Naive B cell (primary cell): ENCODE measurements at regions not wholly inside any gene's neighbourhood (a gene's known extent, or its start where the extent isn't known, plus 50 kb on each side); places are given as distances from the start of the nearest gene placed in this dataset.

Experiments used
- ATAC-seq, 2 donors: fragments of 150-1000 bp; cut with Tn5 transposase; 2 replicates each; pipeline ENCODE4 v1.10.0; 2021; ENCODE audit warnings: low read depth in 2 of 2, mild to moderate bottlenecking in 2 of 2, moderate library complexity in 2 of 2
- DNase-seq: peaks from one replicate; pipeline ENCODE4 v3.0.0; 2022
- H3K27ac Mint-ChIP-seq, 6 donors: one replicate each; pipeline ENCODE4 v1.8.0; 2020 to 2022; ENCODE audit warnings: mild to moderate bottlenecking in 6 of 6, mixed read lengths in 6 of 6, moderate library complexity in 5 of 6, inconsistent platforms in 2 of 6
- H3K27me3 Mint-ChIP-seq, 3 donors: one replicate each; pipeline ENCODE4 v1.8.0; 2021 to 2022; ENCODE audit warnings: mixed read lengths in 3 of 3, mild to moderate bottlenecking in 1 of 3
- H3K36me3 Mint-ChIP-seq, 2 donors: one replicate each; pipeline ENCODE4 v1.8.0; 2020 to 2022; ENCODE audit warnings: mixed read lengths in 2 of 2, inconsistent platforms in 1 of 2, mild to moderate bottlenecking in 1 of 2
- H3K4me1 Mint-ChIP-seq, 3 donors: one replicate each; pipeline ENCODE4 v1.8.0; 2020 to 2022; ENCODE audit warnings: mixed read lengths in 3 of 3, inconsistent platforms in 1 of 3, mild to moderate bottlenecking in 1 of 3, moderate library complexity in 1 of 3
- H3K4me3 Mint-ChIP-seq, 8 donors: one replicate each; pipeline ENCODE4 v1.8.0; 2020 to 2022; ENCODE audit warnings: mild to moderate bottlenecking in 8 of 8, mixed read lengths in 8 of 8, moderate library complexity in 8 of 8, inconsistent platforms in 2 of 8
- H3K9me3 Mint-ChIP-seq, 7 donors: one replicate each; pipeline ENCODE4 v1.8.0; 2020 to 2022; ENCODE audit warnings: mixed read lengths in 7 of 7, mild to moderate bottlenecking in 5 of 7, inconsistent platforms in 2 of 7, moderate library complexity in 1 of 7

DNA sequence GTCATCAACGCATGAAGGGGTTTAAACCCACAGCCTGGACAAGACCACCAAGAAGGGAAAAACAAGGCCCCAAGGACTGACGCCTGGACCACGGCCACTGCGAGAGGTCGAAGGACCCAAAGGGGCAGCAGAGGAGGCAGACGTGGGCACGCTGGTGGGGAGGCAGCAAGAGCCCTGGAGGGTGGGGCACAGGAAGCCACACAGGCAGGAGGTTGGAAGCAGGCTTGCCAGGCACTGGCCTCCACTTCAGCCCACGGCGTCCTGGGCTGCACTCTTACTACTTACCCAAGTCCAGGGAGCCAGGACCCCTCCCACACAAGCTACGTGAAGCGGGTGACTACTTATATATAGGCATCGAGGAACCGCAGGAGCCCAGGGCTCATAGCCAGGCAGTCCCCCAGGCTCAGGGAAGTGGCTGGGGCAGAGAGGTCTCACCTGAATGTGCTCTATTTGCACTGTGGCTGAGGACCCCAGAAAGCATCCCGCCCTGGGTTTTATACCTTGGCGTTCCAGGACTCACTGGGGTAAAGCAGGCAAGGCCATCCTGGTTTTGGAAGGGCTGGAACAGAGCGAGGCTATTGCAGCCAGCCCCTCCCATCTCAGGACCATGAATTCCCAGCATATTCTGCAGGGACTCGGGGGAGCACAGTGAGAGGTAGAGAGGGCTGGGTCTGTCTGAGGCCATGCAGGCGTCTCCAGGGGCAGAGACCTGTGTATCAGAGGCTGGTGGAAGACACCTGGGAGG is 113.8 kb upstream of the AFDN start:
- H3K4me3 Mint-ChIP-seq, result no peak overlapping the region
- peaks cover 0 to 7% of the 10 kb centered on the region in 2 donors for H3K36me3 Mint-ChIP-seq
- H3K27ac Mint-ChIP-seq, result no peak overlapping the region
- H3K27me3 Mint-ChIP-seq, result peaks cover 58 to 90% (median 75%) of the 10 kb centered on the region in 3 donors
- DNase-seq (no peak), ATAC-seq (no peak)
- H3K9me3 Mint-ChIP-seq, result peaks cover 0 to 7% (median 3%) of the 10 kb centered on the region in 7 donors
- H3K4me1 Mint-ChIP-seq, result no peaks in the 10 kb centered on the region

DNA sequence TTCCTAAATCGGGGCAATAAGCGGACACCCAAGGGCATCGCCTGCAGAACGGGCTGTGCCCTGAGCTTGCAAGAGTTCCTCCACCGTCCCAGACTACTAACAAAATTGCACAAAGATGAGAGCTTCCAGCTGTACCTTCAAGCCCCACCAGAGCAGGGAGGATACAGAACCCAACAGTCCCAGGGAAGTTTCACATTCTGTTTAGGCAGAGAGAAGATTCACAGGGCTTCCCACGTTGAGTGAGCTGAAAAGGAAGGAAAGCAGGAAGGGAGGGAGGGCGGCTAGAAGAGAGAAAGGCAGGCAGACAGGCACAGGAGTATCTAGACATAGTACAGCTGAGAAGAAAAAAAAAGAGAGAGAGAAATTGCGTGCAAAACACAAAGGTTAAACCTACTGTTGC is 112.6 kb upstream of the AFDN start:
- no peak for ATAC-seq
- Mint-ChIP-seq H3K4me1 (no peaks in the 10 kb centered on the region), H3K36me3 (peaks cover 0 to 7% of the 10 kb centered on the region in 2 donors), H3K27me3 (peaks cover 55 to 87% (median 72%) of the 10 kb centered on the region in 3 donors), H3K27ac (no peak overlapping the region), H3K4me3 (no peak overlapping the region), H3K9me3 (peaks cover 1 to 13% (median 7%) of the 10 kb centered on the region in 7 donors)
- no peak for DNase-seq

DNA sequence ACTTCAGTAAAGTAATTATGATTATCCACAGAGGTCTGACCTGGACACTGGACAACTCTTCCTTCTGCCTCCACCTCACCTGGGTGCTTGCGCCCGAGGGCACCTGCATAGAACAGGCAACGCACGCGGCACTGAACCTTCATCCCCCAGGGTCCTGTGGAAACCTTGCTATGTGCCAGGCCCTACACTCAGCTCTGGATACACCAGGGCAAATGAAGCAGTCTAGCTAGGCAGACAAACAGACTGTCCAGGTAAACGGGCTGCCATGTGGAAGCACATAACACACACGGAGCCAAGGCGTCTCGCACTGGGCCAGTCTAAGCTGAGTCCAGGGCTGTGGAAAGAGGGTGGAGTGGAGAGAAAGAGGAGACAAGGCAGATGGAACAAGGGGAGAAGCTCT is 109.3 kb upstream of the AFDN start:
- Mint-ChIP-seq H3K4me1 (no peaks in the 10 kb centered on the region), H3K4me3 (no peak overlapping the region), H3K9me3 (peaks cover 3 to 20% (median 9%) of the 10 kb centered on the region in 7 donors), H3K36me3 (no peaks in the 10 kb centered on the region), H3K27me3 (peaks cover 39 to 69% (median 62%) of the 10 kb centered on the region in 3 donors), H3K27ac (no peak overlapping the region)
- DNase-seq (no peak), ATAC-seq (no peak)

DNA sequence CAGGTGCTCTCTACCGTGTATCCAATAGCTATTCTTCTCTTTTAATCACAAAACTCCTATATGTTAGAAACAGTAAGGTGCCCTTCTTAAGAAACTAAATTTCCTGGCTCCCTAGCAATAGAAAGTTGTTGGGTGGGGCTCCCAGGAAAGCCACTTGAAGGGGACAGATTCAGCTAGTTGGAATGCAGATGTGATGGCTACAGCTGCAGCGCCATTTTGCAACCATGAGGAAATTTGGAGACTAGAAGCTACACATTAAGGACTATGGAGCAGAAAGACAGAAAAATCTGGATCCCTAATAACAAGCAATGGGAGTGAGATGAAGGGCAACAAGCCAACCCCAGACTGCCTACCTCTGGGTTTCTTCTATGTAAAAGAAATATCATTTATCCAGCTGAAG is 108.8 kb upstream of the AFDN start:
- Mint-ChIP-seq H3K4me3 (no peak overlapping the region), H3K4me1 (no peaks in the 10 kb centered on the region), H3K27ac (no peak overlapping the region), H3K36me3 (no peaks in the 10 kb centered on the region), H3K27me3 (peaks cover 39 to 66% (median 58%) of the 10 kb centered on the region in 3 donors), H3K9me3 (peaks cover 3 to 20% (median 9%) of the 10 kb centered on the region in 7 donors)
- ATAC-seq (no peak), DNase-seq (no peak)

DNA sequence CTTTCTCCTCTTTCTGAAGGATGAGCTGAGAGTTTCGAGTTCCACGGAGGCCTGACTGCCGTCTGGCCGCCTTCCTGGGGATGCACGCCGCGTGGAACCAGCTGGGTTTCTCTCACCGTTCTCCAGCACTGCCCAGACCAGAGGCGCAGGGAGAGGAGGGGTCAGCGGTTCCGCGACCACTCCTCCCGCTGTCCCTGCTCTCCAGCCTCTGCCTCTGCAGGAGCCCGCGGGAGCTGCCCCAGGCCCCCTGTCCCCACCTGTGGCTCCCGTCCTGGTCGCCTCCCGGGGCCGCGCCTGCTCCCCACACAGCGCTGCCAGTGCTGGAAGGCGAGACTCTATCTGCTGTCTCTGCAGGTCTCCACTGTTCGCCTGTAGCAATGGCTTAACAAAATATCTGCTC is 106.8 kb upstream of the AFDN start:
- no peak overlapping the region for H3K4me3 Mint-ChIP-seq
- H3K27ac Mint-ChIP-seq, result no peak overlapping the region
- peaks cover 39 to 52% (median 46%) of the 10 kb centered on the region in 3 donors for H3K27me3 Mint-ChIP-seq
- peaks cover 4 to 32% (median 15%) of the 10 kb centered on the region in 7 donors for H3K9me3 Mint-ChIP-seq
- DNase-seq, result no peak
- H3K36me3 Mint-ChIP-seq, result no peaks in the 10 kb centered on the region
- ATAC-seq, result no peak
- H3K4me1 Mint-ChIP-seq, result peaks cover 0 to 4% (median 0%) of the 10 kb centered on the region in 3 donors

DNA sequence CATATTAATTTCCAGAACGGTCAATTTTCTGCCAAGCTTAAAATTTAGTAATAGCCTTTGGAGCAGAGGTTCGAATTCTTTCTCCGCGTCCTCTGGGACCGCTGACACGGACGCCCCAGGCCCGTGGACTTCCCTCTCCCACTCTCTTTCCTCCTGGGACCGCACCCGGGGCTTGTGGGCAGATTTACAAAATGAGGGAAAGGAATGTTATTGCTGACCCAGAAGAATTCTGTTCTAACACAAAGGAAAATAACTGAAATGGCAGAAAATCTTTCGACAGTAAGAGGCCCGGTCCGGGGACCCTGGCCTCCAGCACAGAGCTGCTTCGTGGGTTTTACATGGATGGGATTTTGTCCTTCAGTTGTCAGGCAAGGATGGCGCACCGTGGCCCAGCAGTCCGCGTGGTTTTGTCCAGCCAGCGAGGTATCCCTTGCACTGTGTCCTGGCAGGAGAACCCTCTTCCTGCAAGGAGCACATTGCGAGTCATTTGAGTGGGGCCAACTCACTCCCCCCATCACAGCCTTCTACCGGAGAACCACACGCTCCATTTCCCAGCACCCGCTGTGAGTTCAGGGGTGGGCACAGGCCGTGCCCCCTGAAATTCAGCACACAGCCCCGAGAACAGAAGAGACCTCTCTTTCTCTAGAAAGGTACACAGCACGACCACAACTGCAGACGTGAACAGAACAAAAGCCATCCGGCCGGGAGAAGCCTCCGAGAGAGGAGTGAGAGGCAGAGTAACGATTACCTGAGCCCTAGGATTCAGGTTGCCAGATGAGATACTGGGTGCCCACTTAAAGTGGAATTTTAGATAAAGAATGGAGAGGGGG is 106.0 kb upstream of the AFDN start:
- Mint-ChIP-seq H3K4me3 (no peak overlapping the region), H3K27ac (no peak overlapping the region), H3K4me1 (peaks cover 0 to 4% (median 0%) of the 10 kb centered on the region in 3 donors), H3K9me3 (peaks cover 4 to 37% (median 15%) of the 10 kb centered on the region in 7 donors), H3K36me3 (no peaks in the 10 kb centered on the region), H3K27me3 (peaks cover 38 to 52% (median 46%) of the 10 kb centered on the region in 3 donors)
- DNase-seq (no peak), ATAC-seq (no peak)

DNA sequence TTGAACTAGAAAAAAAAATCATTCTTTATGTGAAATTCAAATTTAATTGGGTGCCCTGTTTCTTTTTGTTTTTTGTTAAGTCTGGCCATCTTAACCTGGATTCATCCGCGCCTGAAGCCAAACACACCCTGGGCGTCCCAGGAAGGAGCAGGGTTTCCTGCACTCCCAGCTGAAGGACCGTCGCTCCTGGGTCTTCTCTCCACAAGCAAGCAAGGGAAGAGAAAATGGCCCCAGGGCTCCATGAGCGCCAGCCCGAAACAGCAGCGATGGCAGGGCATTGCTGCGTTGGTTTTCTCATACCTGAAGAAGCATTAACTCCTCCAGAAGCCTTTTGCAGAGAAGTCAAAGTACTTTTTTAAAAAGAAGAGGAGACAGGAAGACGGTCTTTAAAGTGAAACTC is 105.4 kb upstream of the AFDN start:
- Mint-ChIP-seq H3K27ac (no peak overlapping the region), H3K4me1 (peaks cover 0 to 4% (median 0%) of the 10 kb centered on the region in 3 donors), H3K36me3 (no peaks in the 10 kb centered on the region), H3K9me3 (peaks cover 4 to 38% (median 15%) of the 10 kb centered on the region in 7 donors), H3K4me3 (no peak overlapping the region), H3K27me3 (peaks cover 40 to 53% (median 52%) of the 10 kb centered on the region in 3 donors)
- no peak for DNase-seq
- ATAC-seq, result no peak

DNA sequence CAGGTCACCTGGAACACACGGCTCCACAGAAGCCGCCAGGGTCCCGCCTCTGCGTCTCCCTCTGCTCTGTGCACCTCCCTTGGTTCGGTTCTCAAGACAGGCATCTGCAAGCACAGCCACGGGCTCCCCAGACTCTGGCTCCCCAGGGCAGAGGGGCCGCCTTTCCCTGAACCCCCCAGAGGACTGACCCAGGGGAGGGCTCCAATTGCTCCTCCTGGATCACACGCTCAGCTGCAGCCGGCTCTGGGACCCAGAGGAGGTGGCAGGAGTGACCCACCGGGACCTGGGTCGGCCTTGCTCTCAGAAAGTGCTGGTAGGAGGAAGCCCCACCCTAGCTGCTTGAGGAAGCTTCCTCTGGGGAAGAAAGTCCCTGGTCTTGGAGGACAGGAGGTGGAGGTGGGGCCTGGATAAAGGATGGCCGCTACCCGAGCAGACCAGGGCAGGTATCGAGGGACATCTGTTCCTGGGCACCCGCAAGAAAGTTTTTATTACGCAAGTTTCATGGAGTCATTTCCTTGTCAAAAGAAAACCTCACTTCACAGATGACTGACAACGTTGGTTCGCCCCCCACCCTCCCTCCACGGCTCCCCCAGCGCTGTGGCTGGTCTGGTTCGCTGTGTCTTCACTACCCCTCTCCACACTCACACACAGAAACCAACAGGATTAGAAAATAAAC is 103.9 kb upstream of the AFDN start:
- Mint-ChIP-seq H3K36me3 (no peaks in the 10 kb centered on the region), H3K9me3 (peaks cover 4 to 36% (median 15%) of the 10 kb centered on the region in 7 donors), H3K4me1 (peaks cover 0 to 4% (median 0%) of the 10 kb centered on the region in 3 donors), H3K27ac (no peak overlapping the region), H3K27me3 (peaks cover 38 to 54% (median 53%) of the 10 kb centered on the region in 3 donors), H3K4me3 (no peak overlapping the region)
- DNase-seq, result no peak
- ATAC-seq, result no peak

DNA sequence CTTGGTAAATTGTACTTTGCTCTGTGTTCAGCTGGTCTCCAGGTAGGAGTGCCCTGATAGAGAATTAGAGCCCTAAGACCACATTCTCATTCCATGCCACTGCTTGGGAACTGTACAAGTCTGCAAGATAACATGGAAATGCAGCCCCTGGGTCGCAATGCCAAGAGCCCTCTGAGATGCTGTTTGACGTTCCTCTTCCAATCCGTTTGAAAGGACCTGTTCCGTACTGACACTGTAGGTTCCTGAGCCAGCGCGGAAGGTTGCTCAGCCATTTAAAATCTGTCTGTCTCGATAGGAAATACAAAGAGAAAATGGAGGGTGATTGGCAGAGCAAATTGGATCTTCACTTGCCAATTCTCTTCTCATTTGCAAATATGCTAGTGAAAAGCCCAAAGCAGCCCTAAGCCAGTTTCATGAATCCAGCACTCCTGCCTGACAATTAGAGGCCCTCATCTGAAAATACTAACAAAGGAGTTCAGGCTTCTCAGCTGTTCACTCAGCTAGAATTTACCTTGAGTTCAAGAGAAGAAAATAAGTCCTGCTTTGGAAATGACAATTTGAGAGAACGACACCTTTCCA is 100.6 kb upstream of the AFDN start:
- DNase-seq (no peak), ATAC-seq (no peak)
- H3K4me1 Mint-ChIP-seq, result peaks cover 0 to 4% (median 0%) of the 10 kb centered on the region in 3 donors
- no peak overlapping the region for H3K4me3 Mint-ChIP-seq
- peaks cover 0 to 22% (median 10%) of the 10 kb centered on the region in 7 donors for H3K9me3 Mint-ChIP-seq
- H3K27ac Mint-ChIP-seq, result no peak overlapping the region
- peaks cover 37 to 39% (median 38%) of the 10 kb centered on the region in 3 donors for H3K27me3 Mint-ChIP-seq
- H3K36me3 Mint-ChIP-seq, result no peaks in the 10 kb centered on the region

DNA sequence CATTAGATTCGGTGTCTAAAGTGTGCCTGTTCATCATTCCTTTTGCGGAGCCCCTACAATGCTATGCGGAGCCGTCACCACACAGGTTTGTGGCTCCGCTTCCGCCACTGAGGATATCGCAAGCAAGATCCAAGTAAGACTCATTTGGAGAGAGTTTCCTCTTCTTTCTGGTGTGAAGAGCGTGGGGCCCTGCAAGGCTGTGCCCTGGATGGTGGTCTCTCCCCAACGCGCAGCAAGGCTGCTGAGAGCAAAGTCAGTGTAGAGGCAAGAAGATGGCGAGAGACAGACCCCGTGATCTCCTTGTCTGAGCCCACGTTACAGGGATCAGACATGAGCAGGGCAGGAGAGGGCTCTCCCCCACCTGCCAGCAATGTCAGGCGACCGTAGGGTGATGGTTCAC is 96.3 kb upstream of the AFDN start:
- H3K9me3 Mint-ChIP-seq, result peaks cover 0 to 7% (median 3%) of the 10 kb centered on the region in 7 donors
- H3K4me1 Mint-ChIP-seq, result peaks cover 0 to 8% (median under 1%) of the 10 kb centered on the region in 3 donors
- no peak overlapping the region for H3K4me3 Mint-ChIP-seq
- ATAC-seq, result no peak
- DNase-seq, result no peak
- peak overlapping the region in 3 of 6 donors; percentile 18 to 53 (median 45) for H3K27ac Mint-ChIP-seq
- H3K36me3 Mint-ChIP-seq, result peaks cover 0 to under 1% of the 10 kb centered on the region in 2 donors
- H3K27me3 Mint-ChIP-seq, result peaks cover 36 to 43% (median 36%) of the 10 kb centered on the region in 3 donors

DNA sequence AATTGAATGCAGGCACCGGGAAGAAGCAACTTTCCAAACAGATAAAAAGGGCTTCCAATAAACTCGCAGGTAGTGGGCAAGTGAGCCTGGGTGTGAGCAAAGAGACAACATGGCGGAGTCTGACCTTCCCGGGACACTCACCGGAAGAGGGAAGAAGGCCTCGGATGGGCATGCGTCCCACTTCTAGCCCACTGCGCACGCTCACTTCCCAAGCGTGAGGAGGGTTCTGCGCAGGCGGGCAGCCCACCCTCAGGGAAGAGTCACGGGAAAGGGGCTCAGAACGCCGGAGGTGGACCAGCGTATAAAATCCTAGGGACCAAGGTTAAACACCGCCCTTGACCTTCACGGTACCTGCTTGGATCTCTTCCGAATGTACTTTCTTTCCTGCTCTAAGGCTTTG is 95.5 kb upstream of the AFDN start:
- ATAC-seq, result no peak
- H3K9me3 Mint-ChIP-seq, result peaks cover 0 to 7% (median 2%) of the 10 kb centered on the region in 7 donors
- peaks cover 0 to 8% of the 10 kb centered on the region in 2 donors for H3K36me3 Mint-ChIP-seq
- peaks cover 0 to 12% (median 5%) of the 10 kb centered on the region in 3 donors for H3K4me1 Mint-ChIP-seq
- H3K27me3 Mint-ChIP-seq, result peaks cover 33 to 42% (median 36%) of the 10 kb centered on the region in 3 donors
- H3K27ac Mint-ChIP-seq, result no peak overlapping the region
- H3K4me3 Mint-ChIP-seq, result no peak overlapping the region
- no peak for DNase-seq

DNA sequence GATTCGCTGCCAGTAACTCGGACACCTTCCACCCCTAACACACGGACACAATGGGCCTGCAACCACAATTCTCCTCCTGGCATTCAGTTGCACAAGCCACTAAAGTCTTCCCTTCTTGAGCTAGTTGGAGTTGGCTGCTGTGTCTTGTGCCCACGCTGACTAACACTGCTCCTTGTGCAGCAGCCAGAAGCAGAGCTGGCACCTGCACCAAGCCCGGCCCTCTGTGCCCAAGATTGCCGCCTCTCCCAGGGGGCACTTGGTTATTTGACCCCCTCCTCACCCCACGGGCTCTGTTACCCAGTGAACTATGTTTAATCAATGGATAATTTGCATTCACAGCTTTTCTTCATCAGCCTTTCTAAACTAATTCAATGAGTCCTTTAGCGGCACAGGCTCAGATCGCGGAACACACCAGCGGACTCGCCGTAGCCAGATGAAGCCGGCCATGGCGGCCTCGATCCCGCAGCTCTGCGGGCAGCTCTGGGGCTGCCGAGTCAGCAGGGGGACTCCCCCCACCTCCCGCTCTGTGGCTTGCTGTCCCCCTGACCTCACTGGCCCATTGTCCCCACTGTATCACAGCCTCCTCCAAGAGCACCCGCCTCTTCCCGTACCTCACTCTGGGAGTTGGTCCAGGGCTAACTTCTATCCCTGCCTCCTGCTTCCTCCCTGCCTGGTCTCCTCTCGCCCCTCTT is 94.8 kb upstream of the AFDN start:
- Mint-ChIP-seq H3K4me3 (no peak overlapping the region), H3K27me3 (peaks cover 32 to 36% (median 35%) of the 10 kb centered on the region in 3 donors), H3K27ac (no peak overlapping the region), H3K4me1 (peaks cover 0 to 12% (median 5%) of the 10 kb centered on the region in 3 donors), H3K36me3 (peaks cover 0 to 8% of the 10 kb centered on the region in 2 donors), H3K9me3 (peaks cover 0 to 7% (median 2%) of the 10 kb centered on the region in 7 donors)
- ATAC-seq (no peak), DNase-seq (no peak)
